H9 (cell line): ENCODE measurements at regions not wholly inside any gene's neighbourhood (a gene's known extent, or its start where the extent isn't known, plus 50 kb on each side); places are given as distances from the start of the nearest gene placed in this dataset.
"Not testable (repeated sequence)": the region's sequence is repeated elsewhere in the genome, so short reads cannot be mapped to it uniquely, and the experiment has no call there.

Experiments used
- DNase-seq: peaks from one replicate; pipeline ENCODE4 v3.0.0-alpha.2; 2017
- H2AFZ ChIP-seq: one replicate; pipeline ENCODE4 v1.6.1; 2013; ENCODE audit warnings: mild to moderate bottlenecking, low read length, control low read depth, moderate library complexity
- H2AK5ac ChIP-seq: 2 replicates; pipeline ENCODE4 v1.6.1; 2013; ENCODE audit warnings: low read length, control low read depth, mixed read lengths; ENCODE audit not compliant: insufficient read length
- H2BK120ac ChIP-seq: one replicate; pipeline ENCODE4 v1.6.1; 2013; ENCODE audit warnings: low read depth, mild to moderate bottlenecking, low read length, control low read depth, inconsistent platforms; ENCODE audit not compliant: poor library complexity, severe bottlenecking
- H2BK12ac ChIP-seq: 2 replicates; pipeline ENCODE4 v1.6.1; 2013; ENCODE audit warnings: low read length, control low read depth, mixed read lengths, low read depth; ENCODE audit not compliant: insufficient read length
- H2BK15ac ChIP-seq: 2 replicates; pipeline ENCODE4 v1.6.1; 2013; ENCODE audit warnings: low read depth, low read length, control low read depth
- H2BK20ac ChIP-seq: one replicate; pipeline ENCODE4 v1.6.1; 2013; ENCODE audit warnings: low read depth, mild to moderate bottlenecking, low read length, control low read depth, inconsistent platforms; ENCODE audit not compliant: poor library complexity, severe bottlenecking
- H2BK5ac ChIP-seq: 2 replicates; pipeline ENCODE4 v1.6.1; 2013; ENCODE audit warnings: low read length, control low read depth, mixed read lengths; ENCODE audit not compliant: insufficient read length
- H3K14ac ChIP-seq: 2 replicates; pipeline ENCODE4 v1.6.1; 2013; ENCODE audit warnings: low read length, control low read depth; ENCODE audit not compliant: insufficient read depth
- H3K18ac ChIP-seq: 2 replicates; pipeline ENCODE4 v1.6.1; 2013; ENCODE audit warnings: low read depth, mild to moderate bottlenecking, mixed read lengths, low read length, control low read depth; ENCODE audit not compliant: insufficient read length
- H3K23ac ChIP-seq: 2 replicates; pipeline ENCODE4 v1.6.1; 2013; ENCODE audit warnings: low read length, control low read depth, mixed read lengths, low read depth; ENCODE audit not compliant: insufficient read length
- H3K23me2 ChIP-seq: 2 replicates; pipeline ENCODE4 v1.6.1; 2013; ENCODE audit warnings: low read depth, mild to moderate bottlenecking, mixed read lengths, low read length, control low read depth; ENCODE audit not compliant: insufficient read length, poor library complexity, severe bottlenecking
- H3K27ac ChIP-seq: 2 replicates; pipeline ENCODE4 v1.5.1; 2013; ENCODE audit warnings: low read length, control low read depth, mixed read lengths, low read depth; ENCODE audit not compliant: insufficient read length
- H3K27me3 ChIP-seq: 2 replicates; pipeline ENCODE4 v1.6.1; 2013; ENCODE audit warnings: low read length, control low read depth, inconsistent platforms; ENCODE audit not compliant: insufficient read depth
- H3K4ac ChIP-seq: 2 replicates; pipeline ENCODE4 v1.6.1; 2013; ENCODE audit warnings: low read depth, mild to moderate bottlenecking, control low read depth, inconsistent platforms, low read length, moderate library complexity
- H3K4me1 ChIP-seq: 2 replicates; pipeline ENCODE4 v1.6.1; 2013; ENCODE audit warnings: low read length, control low read depth, inconsistent platforms; ENCODE audit not compliant: insufficient read depth
- H3K4me2 ChIP-seq: 2 replicates; pipeline ENCODE4 v1.6.1; 2013; ENCODE audit warnings: low read length, control low read depth, mixed read lengths; ENCODE audit not compliant: insufficient read length, insufficient read depth
- H3K56ac ChIP-seq: 2 replicates; pipeline ENCODE4 v1.6.1; 2013; ENCODE audit warnings: low read depth, mild to moderate bottlenecking, mixed read lengths, low read length, control low read depth; ENCODE audit not compliant: insufficient read length
- H3K79me1 ChIP-seq: 2 replicates; pipeline ENCODE4 v1.6.1; 2013; ENCODE audit warnings: low read depth, mild to moderate bottlenecking, moderate library complexity, low read length, control low read depth, inconsistent platforms; ENCODE audit not compliant: insufficient read depth, poor library complexity, severe bottlenecking
- H3K79me2 ChIP-seq: 2 replicates; pipeline ENCODE4 v1.6.1; 2013; ENCODE audit warnings: low read length, control low read depth, inconsistent platforms; ENCODE audit not compliant: insufficient read depth
- H3K9ac ChIP-seq: 2 replicates; pipeline ENCODE4 v1.6.1; 2013; ENCODE audit warnings: low read length, control low read depth, mixed read lengths; ENCODE audit not compliant: insufficient read length; ENCODE audit errors: extremely low read depth
- H3K9me3 ChIP-seq: one replicate; pipeline ENCODE4 v1.6.1; 2013; ENCODE audit warnings: low read depth, low read length, inconsistent platforms; ENCODE audit not compliant: control insufficient read depth
- H3T11ph ChIP-seq: one replicate; pipeline ENCODE4 v1.6.1; 2013; ENCODE audit warnings: mild to moderate bottlenecking, low read length, control low read depth, inconsistent platforms
- H4K20me1 ChIP-seq: one replicate; pipeline ENCODE4 v1.6.1; 2013; ENCODE audit not compliant: control insufficient read depth, insufficient read length, insufficient read depth
- H4K5ac ChIP-seq: 2 replicates; pipeline ENCODE4 v1.6.1; 2013; ENCODE audit warnings: low read depth, mild to moderate bottlenecking, mixed read lengths, low read length, control low read depth; ENCODE audit not compliant: insufficient read length
- H4K8ac ChIP-seq: replicated peaks from 2 replicates; pipeline ENCODE4 v1.6.1; 2013; ENCODE audit warnings: low read length, control low read depth, mixed read lengths, low read depth; ENCODE audit not compliant: insufficient read length
- H4K91ac ChIP-seq: 2 replicates; pipeline ENCODE4 v1.6.1; 2013; ENCODE audit warnings: low read depth, mild to moderate bottlenecking, moderate library complexity, mixed read lengths, low read length, control low read depth; ENCODE audit not compliant: insufficient read length
- H3K27ac Mint-ChIP-seq, 3 experiments: 2 replicates in 2 of 3; 3 replicates in 1 of 3; pipeline ENCODE4 v1.8.0; 2020 to 2021; ENCODE audit warnings: mixed read lengths in 3 of 3, mild to moderate bottlenecking in 1 of 3, moderate library complexity in 1 of 3
- H3K27me3 Mint-ChIP-seq: 2 replicates; pipeline ENCODE4 v1.8.0; 2021; ENCODE audit warnings: low read depth, mild to moderate bottlenecking, moderate library complexity, mixed read lengths
- H3K36me3 Mint-ChIP-seq, 3 experiments: 2 replicates in 2 of 3; 3 replicates in 1 of 3; pipeline ENCODE4 v1.8.0; 2020 to 2021; ENCODE audit warnings: low read depth in 3 of 3, mixed read lengths in 3 of 3; ENCODE audit not compliant: insufficient read depth in 1 of 3
- H3K4me1 Mint-ChIP-seq, 2 experiments: 2 replicates each; pipeline ENCODE4 v1.8.0; 2020; ENCODE audit warnings: mixed read lengths in 2 of 2
- H3K4me3 Mint-ChIP-seq, 2 experiments: 2 replicates in 1 of 2; 3 replicates in 1 of 2; pipeline ENCODE4 v1.8.0; 2020 to 2021; ENCODE audit warnings: mild to moderate bottlenecking in 2 of 2, mixed read lengths in 2 of 2, moderate library complexity in 1 of 2
- H3K9me3 Mint-ChIP-seq, 2 experiments: 2 replicates in 1 of 2; 3 replicates in 1 of 2; pipeline ENCODE4 v1.8.0; 2020; ENCODE audit warnings: mild to moderate bottlenecking in 2 of 2, mixed read lengths in 2 of 2, moderate library complexity in 1 of 2
- CTCF ChIP-seq: fragments of 200-600 bp; sonication (generic); conservative IDR thresholded peaks from 3 replicates; pipeline ENCODE4 v1.8.0; 2021; ENCODE audit warnings: antibody characterized with exemption, mild to moderate bottlenecking
- WGBS: extraction: QIAGEN DNeasy Blood & Tissue Kit; methylation state at CpG from one replicate; pipeline ENCODE4 v1.1.7; 2013; ENCODE audit warnings: missing lambda C conversion rate, low lambda C conversion rate, mixed read lengths; ENCODE audit not compliant: insufficient read length; ENCODE audit errors: extremely low coverage; 5-methylcytosine and 5-hydroxymethylcytosine counted together

DNA sequence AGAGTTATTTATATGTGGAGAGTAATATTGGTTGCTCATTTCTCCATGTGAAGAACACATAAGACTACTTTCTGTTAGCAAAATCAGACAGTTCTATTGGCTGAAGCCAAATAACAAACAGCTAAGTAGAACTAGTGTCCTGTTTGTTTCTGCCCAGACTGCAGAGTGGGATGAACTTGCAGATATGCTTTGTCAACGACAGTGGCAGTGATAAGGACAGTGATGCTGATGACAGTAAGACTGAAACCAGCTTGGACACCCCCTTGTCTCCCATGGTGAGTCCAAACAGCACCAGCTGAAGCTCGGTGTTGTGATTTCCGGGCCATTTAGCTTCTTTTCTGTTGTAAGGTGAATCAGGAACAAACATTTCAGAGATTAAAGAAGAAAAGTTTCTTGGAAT lies 102.6 kb upstream of the IL12A start:
- peaks cover 14 to 15% of the 10 kb centered on the region in 2 experiments; a peak in 3 of 4 replicates for H3K4me1 Mint-ChIP-seq
- no peaks in the 10 kb centered on the region for H3K9me3 Mint-ChIP-seq
- H2BK120ac ChIP-seq: no peak overlapping the region
- H2AK5ac ChIP-seq: no peak overlapping the region
- no peaks in the 10 kb centered on the region for H3K9me3 ChIP-seq
- no CpG with 5 or more reads among the region's 3 CpGs for WGBS
- no peaks in the 10 kb centered on the region for H3K23me2 ChIP-seq
- no peaks in the 10 kb centered on the region for H3K79me2 ChIP-seq
- H2BK5ac ChIP-seq: no peak overlapping the region
- H4K20me1 ChIP-seq: no peaks in the 10 kb centered on the region
- no peak overlapping the region for H3K27ac Mint-ChIP-seq
- H3K9ac ChIP-seq: no peak overlapping the region
- H4K5ac ChIP-seq: no peak overlapping the region
- H4K8ac ChIP-seq: no peak overlapping the region
- no peak overlapping the region for H2BK15ac ChIP-seq
- H3K4me3 Mint-ChIP-seq: no peak overlapping the region
- H3K18ac ChIP-seq: no peak overlapping the region
- no peak overlapping the region for H3K14ac ChIP-seq
- no peak overlapping the region for H2BK12ac ChIP-seq
- H2AFZ ChIP-seq: no peak overlapping the region
- H3K27me3 Mint-ChIP-seq: no peaks in the 10 kb centered on the region
- DNase-seq: no peak
- H3K36me3 Mint-ChIP-seq: peaks cover 0 to 12% (median 0%) of the 10 kb centered on the region in 3 experiments; a peak in 4 of 7 replicates
- H2BK20ac ChIP-seq: no peak overlapping the region
- no peak overlapping the region for H3K4me2 ChIP-seq
- H4K91ac ChIP-seq: no peak overlapping the region
- no peak for TF ChIP-seq CTCF
- no peak overlapping the region for H3K27ac ChIP-seq
- H3K4ac ChIP-seq: no peak overlapping the region
- H3K56ac ChIP-seq: no peak overlapping the region
- no peaks in the 10 kb centered on the region for H3K79me1 ChIP-seq
- no peak overlapping the region for H3T11ph ChIP-seq
- H3K27me3 ChIP-seq: no peaks in the 10 kb centered on the region
- H3K23ac ChIP-seq: no peak overlapping the region
- no peaks in the 10 kb centered on the region for H3K4me1 ChIP-seq

DNA sequence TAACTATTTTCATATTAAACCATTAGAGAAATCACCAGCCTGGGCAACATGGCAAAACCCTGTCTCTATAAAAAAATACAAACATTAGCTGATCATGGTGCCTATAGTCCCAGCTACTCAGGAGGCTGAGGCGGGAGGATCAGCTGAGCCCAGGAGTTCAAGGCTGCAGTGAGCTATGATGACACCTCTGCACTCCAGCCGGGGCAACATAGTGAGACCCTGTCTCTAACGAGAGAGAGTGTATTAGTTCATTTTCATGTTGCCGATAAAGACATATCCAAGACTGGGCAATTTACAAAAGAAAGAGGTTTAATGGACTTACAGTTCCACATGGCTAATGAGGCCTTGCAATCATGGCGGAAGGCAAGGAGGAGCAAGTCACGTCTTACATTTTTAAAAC lies 102.1 kb upstream of the IL12A start:
- not testable (repeated sequence) for H3K56ac ChIP-seq, H3K9ac ChIP-seq, H2BK20ac ChIP-seq, H4K5ac ChIP-seq, H2BK12ac ChIP-seq, H3K4me1 ChIP-seq, H4K91ac ChIP-seq, H2BK120ac ChIP-seq, H4K8ac ChIP-seq, H2AFZ ChIP-seq, H3K4ac ChIP-seq, H4K20me1 ChIP-seq, H3K23me2 ChIP-seq, H2BK5ac ChIP-seq, H3K18ac ChIP-seq, H3K27ac Mint-ChIP-seq, H3K4me3 Mint-ChIP-seq, H3K27me3 ChIP-seq, H3K9me3 ChIP-seq, H2AK5ac ChIP-seq, H3K79me2 ChIP-seq, H3K4me2 ChIP-seq, H3K27ac ChIP-seq, H3K23ac ChIP-seq, H2BK15ac ChIP-seq, H3K79me1 ChIP-seq, H3K9me3 Mint-ChIP-seq, H3K14ac ChIP-seq, DNase-seq, H3K27me3 Mint-ChIP-seq, H3T11ph ChIP-seq
- Mint-ChIP-seq H3K4me1 (peaks cover 14 to 15% of the 10 kb centered on the region in 2 experiments; a peak in 3 of 4 replicates), H3K36me3 (peaks cover 0 to 12% (median 0%) of the 10 kb centered on the region in 3 experiments; a peak in 4 of 7 replicates)
- no CpG with 5 or more reads among the region's 6 CpGs for WGBS
